Subcutaneous abdominal adipose tissue (tissue), 5 donors: ENCODE measurements at regions not wholly inside any gene's neighbourhood (a gene's known extent, or its start where the extent isn't known, plus 50 kb on each side); places are given as distances from the start of the nearest gene placed in this dataset.

Source experiments
- H3K27ac ChIP-seq: one replicate; pipeline ENCODE4 v1.7.0; 2013; ENCODE audit warnings: low read depth, mild to moderate bottlenecking, inconsistent platforms, low read length, moderate library complexity
- H3K27me3 ChIP-seq, 5 donors: one replicate each; pipeline ENCODE4 v1.7.0; 2013; ENCODE audit warnings: low read length in 5 of 5, inconsistent platforms in 1 of 5; ENCODE audit not compliant: control insufficient read depth in 5 of 5, insufficient read depth in 4 of 5
- H3K36me3 ChIP-seq, 5 donors: one replicate each; pipeline ENCODE4 v1.7.0; 2013; ENCODE audit warnings: low read length in 5 of 5; ENCODE audit not compliant: control insufficient read depth in 5 of 5, insufficient read depth in 5 of 5
- H3K4me1 ChIP-seq, 5 donors: one replicate each; pipeline ENCODE4 v1.7.0; 2013; ENCODE audit warnings: low read length in 5 of 5, mild to moderate bottlenecking in 3 of 5, moderate library complexity in 1 of 5; ENCODE audit not compliant: control insufficient read depth in 5 of 5, insufficient read depth in 5 of 5
- H3K4me3 ChIP-seq, 5 donors: one replicate each; pipeline ENCODE4 v1.7.0; 2013; ENCODE audit warnings: low read length in 5 of 5, low read depth in 1 of 5
- H3K9ac ChIP-seq, 5 donors: one replicate each; pipeline ENCODE4 v1.7.0; 2013; ENCODE audit warnings: low read length in 5 of 5, mild to moderate bottlenecking in 4 of 5, moderate library complexity in 3 of 5
- H3K9me3 ChIP-seq, 5 donors: one replicate each; pipeline ENCODE4 v1.7.0; 2013; ENCODE audit warnings: low read length in 5 of 5; ENCODE audit not compliant: control insufficient read depth in 5 of 5
- donor health status: healthy.
- donor health status: healthy.
- donor health status: healthy.
- donor health status: healthy.
- donor health status: healthy.

DNA sequence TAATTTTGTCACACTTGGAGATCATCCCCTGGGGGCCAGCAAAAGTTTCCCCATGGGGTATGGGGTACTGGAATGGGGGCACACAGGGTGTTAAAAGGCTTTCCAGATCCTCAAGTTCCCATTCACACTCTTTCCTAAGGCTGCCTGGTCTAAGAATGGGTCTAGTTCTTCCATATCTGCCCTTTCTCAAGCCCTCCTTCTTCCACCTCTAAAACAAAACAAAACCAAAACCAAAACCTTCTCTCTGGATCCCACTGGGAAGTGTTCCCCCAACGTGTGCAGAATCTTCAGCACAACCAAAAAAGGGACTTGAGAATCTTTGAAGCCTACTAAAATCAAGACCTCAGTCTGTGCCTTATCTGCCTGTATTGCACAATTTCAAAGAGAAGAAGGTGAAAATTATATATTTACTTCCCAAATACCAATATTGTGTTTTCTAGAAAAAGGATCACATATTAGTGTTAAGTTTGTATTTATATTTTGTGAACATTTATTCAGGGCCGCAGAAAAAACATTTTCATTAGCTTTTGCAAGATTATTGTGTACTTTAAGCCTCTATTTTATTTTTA, 207.2 kb upstream of the TCF4 start:
- H3K9me3 ChIP-seq, result no peaks in the 10 kb centered on the region
- peaks cover 0 to 8% (median 0%) of the 10 kb centered on the region in 5 donors for H3K4me1 ChIP-seq
- no peak overlapping the region for H3K9ac ChIP-seq
- no peaks in the 10 kb centered on the region for H3K36me3 ChIP-seq
- H3K27me3 ChIP-seq, result no peaks in the 10 kb centered on the region
- peak overlapping the region; percentile 48 for H3K27ac ChIP-seq
- peak overlapping the region in 4 of 5 donors; percentile 38 to 48 (median 40) for H3K4me3 ChIP-seq

DNA sequence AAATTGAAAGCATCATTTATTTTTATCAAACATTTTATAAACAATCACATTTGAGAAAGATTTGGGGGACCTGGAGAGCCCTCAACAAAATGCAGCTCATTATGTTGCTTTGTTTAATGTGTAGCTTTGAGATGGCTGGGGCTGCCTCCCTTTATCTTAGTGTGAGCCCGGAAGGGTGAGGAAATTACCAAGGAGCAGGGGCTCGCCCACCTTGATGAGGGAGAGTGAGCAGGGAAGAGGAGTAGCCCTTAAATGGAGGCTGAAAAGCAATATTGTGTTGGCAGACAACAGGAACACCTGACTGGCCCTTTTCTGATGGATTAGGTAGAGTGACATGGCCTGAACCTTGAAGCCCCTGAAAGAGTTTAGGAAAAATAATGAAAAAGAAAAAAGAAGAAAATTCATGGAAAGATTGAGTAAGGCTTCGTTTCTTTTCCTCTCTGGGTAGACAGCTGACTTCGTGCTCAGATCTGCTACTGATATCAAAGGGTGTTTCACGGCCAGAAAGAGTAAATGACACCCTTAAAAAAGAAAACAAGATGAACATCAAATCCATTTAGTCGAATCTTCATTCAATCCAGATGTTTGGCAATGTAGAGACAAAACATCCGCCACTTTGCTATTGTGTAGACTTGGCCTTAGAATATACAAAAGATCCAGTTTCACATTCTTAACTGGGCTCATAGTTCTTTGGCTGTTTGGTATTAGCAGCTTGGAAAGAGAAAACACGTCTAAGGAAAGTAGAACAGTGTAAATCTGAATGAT, 206.5 kb upstream of the TCF4 start:
- Histone ChIP-seq H3K9me3 (peaks cover 0 to 4% (median 0%) of the 10 kb centered on the region in 5 donors), H3K9ac (no peak overlapping the region), H3K27me3 (no peaks in the 10 kb centered on the region), H3K36me3 (no peaks in the 10 kb centered on the region), H3K4me1 (peaks cover 0 to 8% (median 0%) of the 10 kb centered on the region in 5 donors), H3K4me3 (peak overlapping the region in 4 of 5 donors; percentile 38 to 48 (median 40)), H3K27ac (peak overlapping the region; percentile 48)

DNA sequence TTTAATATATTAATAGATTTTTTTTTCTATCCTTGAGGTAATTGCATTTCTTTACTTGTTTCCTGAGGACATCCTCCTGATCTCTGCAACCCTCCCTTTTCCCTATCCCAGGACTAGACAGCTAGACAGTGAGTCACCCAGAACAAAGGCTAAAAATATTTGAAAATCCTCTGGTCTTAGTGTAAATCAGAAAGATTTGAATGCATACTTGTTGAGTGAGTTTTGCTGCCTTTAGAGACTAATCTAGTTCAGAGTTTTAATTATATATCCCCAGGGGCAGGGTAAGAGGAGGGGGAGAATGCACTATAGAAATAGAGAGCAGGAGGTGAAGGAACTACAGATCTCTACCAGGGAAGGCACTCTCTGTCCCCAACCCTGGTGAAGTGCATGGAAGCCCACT, 202.3 kb upstream of the TCF4 start:
- Histone ChIP-seq H3K36me3 (no peaks in the 10 kb centered on the region), H3K9me3 (peaks cover 0 to 6% (median 0%) of the 10 kb centered on the region in 5 donors), H3K27me3 (no peaks in the 10 kb centered on the region), H3K4me3 (no peak overlapping the region), H3K9ac (no peak overlapping the region), H3K27ac (no peak overlapping the region), H3K4me1 (peaks cover 0 to 8% (median 0%) of the 10 kb centered on the region in 5 donors)

DNA sequence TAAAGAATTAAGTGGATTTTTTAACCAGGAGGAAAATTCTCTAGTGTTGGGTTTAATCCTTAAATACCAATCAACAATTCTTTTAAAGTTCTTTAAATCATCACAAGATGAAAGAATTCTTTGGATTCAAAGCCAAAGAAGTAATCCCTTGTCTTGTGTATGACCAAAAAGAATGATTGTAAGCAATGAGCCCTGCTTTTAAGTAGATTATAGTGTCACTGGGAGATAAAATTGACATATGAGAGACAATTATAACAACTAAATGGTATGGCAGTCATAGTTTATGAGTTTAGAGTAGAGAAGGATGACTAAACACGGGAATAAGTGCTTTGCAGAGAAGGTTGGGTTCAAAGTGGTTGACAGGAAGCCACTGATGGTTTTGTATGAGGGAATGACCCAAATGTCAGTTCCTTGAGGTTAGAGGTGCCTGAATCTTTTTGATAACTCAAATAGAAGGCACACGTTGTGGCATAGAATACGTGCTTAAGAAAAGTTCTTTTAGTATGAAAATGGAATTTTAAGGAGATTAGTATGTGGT, 199.6 kb upstream of the TCF4 start:
- Histone ChIP-seq H3K9me3 (peaks cover 0 to 6% (median 0%) of the 10 kb centered on the region in 5 donors), H3K9ac (no peak overlapping the region), H3K36me3 (no peaks in the 10 kb centered on the region), H3K27ac (no peak overlapping the region), H3K27me3 (no peaks in the 10 kb centered on the region), H3K4me1 (no peaks in the 10 kb centered on the region), H3K4me3 (no peak overlapping the region)

DNA sequence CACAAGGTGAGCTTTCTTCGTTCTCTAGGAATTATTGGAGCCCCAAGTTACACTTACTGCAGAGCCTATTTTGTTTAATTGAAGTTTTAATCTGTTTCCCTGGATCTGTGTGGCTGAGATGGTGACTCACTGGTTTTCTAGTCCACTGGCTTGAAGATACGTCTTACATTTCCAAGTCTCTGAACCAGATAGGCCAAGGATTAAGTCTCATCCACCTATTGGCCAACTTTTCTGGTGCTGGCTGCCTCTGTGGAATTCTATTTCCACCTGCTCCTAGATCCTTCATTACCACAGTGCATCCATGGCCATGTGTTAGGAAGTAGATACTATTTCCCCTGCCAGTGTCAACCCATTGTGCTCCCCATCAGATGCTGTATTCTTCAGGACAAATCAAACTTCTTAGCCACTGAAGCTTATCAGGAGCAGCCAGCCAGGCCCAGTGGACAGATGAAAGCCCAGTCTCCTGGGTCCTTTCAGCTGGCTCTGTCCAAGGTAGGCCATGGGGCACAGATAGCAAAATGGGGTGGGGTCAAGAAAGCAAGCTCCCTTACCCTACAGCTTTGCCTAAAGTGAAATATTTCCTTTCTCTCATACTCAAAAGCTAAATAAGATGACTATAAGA, 198.8 kb upstream of the TCF4 start:
- no peaks in the 10 kb centered on the region for H3K27me3 ChIP-seq
- H3K4me1 ChIP-seq, result no peaks in the 10 kb centered on the region
- H3K9ac ChIP-seq, result no peak overlapping the region
- H3K27ac ChIP-seq, result no peak overlapping the region
- peaks cover 0 to 6% (median 0%) of the 10 kb centered on the region in 5 donors for H3K9me3 ChIP-seq
- H3K4me3 ChIP-seq, result no peak overlapping the region
- H3K36me3 ChIP-seq, result no peaks in the 10 kb centered on the region

DNA sequence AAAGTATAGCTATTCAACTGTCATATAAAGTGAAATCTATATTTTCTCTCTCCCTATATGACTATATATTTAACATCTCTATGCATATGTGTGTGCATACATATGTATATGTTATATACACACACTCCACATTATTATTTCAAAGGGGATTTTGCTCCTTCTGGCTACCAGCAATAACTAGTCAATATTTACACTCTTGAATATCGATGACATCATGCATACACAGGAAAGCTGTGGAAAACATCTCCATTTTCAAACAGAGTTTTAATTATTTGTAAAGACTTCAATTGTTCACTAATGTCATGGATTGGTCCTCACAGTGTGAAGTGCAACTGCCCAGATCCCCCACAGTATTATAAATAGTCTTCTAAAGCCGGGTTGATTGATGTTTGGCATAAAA, 195.9 kb upstream of the TCF4 start:
- Histone ChIP-seq H3K27me3 (peaks cover 0 to 3% (median 0%) of the 10 kb centered on the region in 5 donors), H3K36me3 (no peaks in the 10 kb centered on the region), H3K9ac (no peak overlapping the region), H3K27ac (no peak overlapping the region), H3K9me3 (no peaks in the 10 kb centered on the region), H3K4me3 (no peak overlapping the region), H3K4me1 (peaks cover 0 to 24% (median 11%) of the 10 kb centered on the region in 5 donors)

DNA sequence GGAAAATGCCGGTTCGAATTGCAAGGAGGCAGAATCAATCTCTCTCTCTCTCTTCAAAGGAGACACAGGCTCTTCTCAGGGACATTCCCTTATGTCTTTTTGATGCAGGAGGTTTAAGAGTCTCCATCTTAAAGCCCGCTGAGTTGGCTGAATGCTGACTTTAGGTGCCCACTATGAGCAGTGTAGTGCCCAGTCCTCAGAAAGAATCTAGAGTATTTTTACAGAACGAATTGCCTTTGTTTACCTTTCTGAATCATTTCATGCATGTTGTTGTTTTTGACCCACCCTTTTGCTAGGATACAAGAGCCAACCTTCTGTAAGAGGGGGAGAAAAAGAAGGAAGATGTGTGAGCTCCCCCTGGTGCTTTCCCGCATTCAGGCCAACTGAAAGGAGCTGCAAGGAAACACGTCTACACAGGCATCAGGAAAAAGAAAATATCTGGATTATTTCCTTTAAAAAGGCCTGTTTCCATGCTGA, 193.5 kb upstream of the TCF4 start:
- no peak overlapping the region for H3K4me3 ChIP-seq
- H3K27me3 ChIP-seq, result peaks cover 0 to 3% (median 0%) of the 10 kb centered on the region in 5 donors
- peak overlapping the region; percentile 89 for H3K27ac ChIP-seq
- no peaks in the 10 kb centered on the region for H3K36me3 ChIP-seq
- no peaks in the 10 kb centered on the region for H3K9me3 ChIP-seq
- no peak overlapping the region for H3K9ac ChIP-seq
- peaks cover 2 to 24% (median 11%) of the 10 kb centered on the region in 5 donors for H3K4me1 ChIP-seq

DNA sequence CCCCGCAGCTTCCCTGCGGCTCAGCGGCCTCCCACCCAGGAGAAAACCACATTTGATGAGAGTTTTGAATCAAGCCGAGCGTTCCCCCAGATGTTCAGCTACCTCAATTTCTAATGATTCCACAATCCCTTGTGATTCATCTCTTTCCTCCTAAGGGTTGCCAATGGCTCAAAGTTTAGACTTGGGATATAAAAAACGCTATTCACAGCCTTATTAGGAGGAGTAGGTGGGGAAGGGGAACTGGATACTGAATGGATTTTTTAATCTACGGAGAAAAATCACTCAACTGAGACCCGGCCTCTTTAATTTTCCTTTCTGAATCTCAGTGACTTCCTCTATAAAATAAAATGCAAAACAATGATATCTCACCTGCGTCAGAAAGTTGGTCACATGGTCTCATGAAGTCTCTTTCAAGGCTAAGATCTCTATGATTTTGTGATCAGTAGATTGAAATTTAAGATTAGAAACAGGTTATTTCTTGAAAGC, 192.6 kb upstream of the TCF4 start:
- peaks cover 2 to 24% (median 11%) of the 10 kb centered on the region in 5 donors for H3K4me1 ChIP-seq
- H3K4me3 ChIP-seq, result peak overlapping the region in 4 of 5 donors; percentile 67 to 79 (median 76)
- peak overlapping the region in 4 of 5 donors; percentile 17 to 78 (median 52) for H3K9ac ChIP-seq
- peak overlapping the region; percentile 89 for H3K27ac ChIP-seq
- no peaks in the 10 kb centered on the region for H3K36me3 ChIP-seq
- peaks cover 0 to 3% (median 0%) of the 10 kb centered on the region in 5 donors for H3K27me3 ChIP-seq
- no peaks in the 10 kb centered on the region for H3K9me3 ChIP-seq

DNA sequence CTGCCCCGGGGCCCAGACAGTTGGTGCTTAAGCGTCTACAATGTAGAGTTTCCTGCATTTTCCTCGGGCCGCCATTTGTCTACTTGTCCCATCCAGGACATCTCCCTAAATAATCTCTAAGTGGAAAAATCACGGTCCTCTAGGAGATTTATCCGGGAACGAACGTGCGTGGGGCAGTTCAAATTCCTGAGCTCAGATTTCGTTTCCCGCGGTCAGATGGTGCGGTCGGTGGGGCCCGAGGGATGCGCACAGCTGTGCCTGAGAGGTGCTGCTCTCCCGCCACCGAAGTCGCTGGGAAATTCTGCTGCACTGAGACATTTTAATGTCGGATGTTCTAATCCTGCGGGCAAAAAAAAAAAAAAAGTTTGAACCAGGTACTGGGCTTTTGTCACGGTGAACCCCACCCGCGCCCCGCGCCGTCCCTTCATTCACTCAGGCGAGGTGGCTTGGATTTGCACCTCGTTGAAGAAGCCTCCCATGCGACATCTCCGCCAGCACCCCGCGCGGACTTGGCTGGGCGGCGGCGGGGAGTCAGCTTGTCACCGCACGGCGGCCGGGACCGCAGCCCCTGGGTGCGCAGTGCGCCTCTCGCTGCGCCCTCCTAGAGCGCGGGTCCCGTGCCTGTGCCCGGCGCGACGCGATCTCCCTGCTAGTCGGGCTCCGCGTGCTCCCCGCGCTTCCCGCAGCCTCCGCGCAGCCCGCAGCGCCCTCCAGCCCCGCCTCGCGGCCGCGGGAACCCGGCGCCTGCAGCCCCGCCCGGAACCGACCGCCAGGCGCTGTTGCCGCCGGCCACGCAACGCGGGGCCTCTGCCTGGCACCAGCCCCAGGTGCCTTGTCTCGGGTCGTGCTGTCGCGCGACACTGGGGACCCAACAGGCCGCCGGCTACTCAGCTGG, 191.9 kb upstream of the TCF4 start:
- Histone ChIP-seq H3K4me3 (peak overlapping the region; percentile 67 to 79 (median 75)), H3K4me1 (peaks cover 2 to 24% (median 11%) of the 10 kb centered on the region in 5 donors), H3K36me3 (no peaks in the 10 kb centered on the region)

More for the DNA sequence above, 191.9 kb upstream of the TCF4 start:
- Histone ChIP-seq H3K27me3 (peaks cover 0 to 3% (median 0%) of the 10 kb centered on the region in 5 donors), H3K27ac (peak overlapping the region; percentile 89), H3K9ac (peak overlapping the region; percentile 48 to 78 (median 64)), H3K9me3 (no peaks in the 10 kb centered on the region)
